Adrenal gland (tissue), 9 donors: ENCODE measurements at regions not wholly inside any gene's neighbourhood (a gene's known extent, or its start where the extent isn't known, plus 50 kb on each side); places are given as distances from the start of the nearest gene placed in this dataset.

Experiments
- DNase-seq, 7 donors: peaks; one replicate each; pipeline ENCODE4 v3.0.0-alpha.2; 2019 to 2020
- H3K27ac ChIP-seq, 5 donors: fragments of 200-600 bp; sonication (generic) in 4 of 5; 1 replicate in 3 of 5; 2 replicates in 2 of 5; pipeline versions ENCODE4 v1.5.1 to v1.8.0; 2016 to 2020; ENCODE audit warnings: mild to moderate bottlenecking in 1 of 5
- H3K27me3 ChIP-seq: fragments of 200-600 bp; 2 replicates; pipeline ENCODE4 v1.8.0; 2021
- H3K36me3 ChIP-seq, 2 donors: fragments of 200-600 bp; replicated peaks in 1 of 2; 1 replicate in 1 of 2; 2 replicates in 1 of 2; pipeline versions ENCODE4 v1.5.1 to v1.8.0; 2018 to 2022
- H3K4me1 ChIP-seq, 2 donors: fragments of 200-600 bp; replicated peaks in 1 of 2; 1 replicate in 1 of 2; 2 replicates in 1 of 2; pipeline versions ENCODE4 v1.5.1 to v1.8.0; 2018 to 2021
- H3K4me3 ChIP-seq, 4 donors: fragments of 200-600 bp; sonication (generic) in 3 of 4; one replicate each; pipeline ENCODE4 v1.5.1; 2016 to 2018
- H3K9me3 ChIP-seq, 3 donors: fragments of 200-600 bp; sonication (generic) in 1 of 3; replicated peaks in 1 of 3; 1 replicate in 2 of 3; 2 replicates in 1 of 3; pipeline versions ENCODE4 v1.5.1 to v1.8.0; 2016 to 2021
- CTCF ChIP-seq, 6 experiments: fragments of 450-650 bp in 4 of 6; fragments of 200-600 bp in 2 of 6; sonication (generic) in 1 of 6; IDR thresholded peaks; 1 replicate in 5 of 6; 2 replicates in 1 of 6; pipeline versions ENCODE4 v1.5.1 to v1.8.0; 2016 to 2021; ENCODE audit warnings: antibody characterized with exemption in 6 of 6, mild to moderate bottlenecking in 2 of 6, moderate library complexity in 1 of 6
- POLR2A ChIP-seq, 2 donors: fragments of 450-650 bp; IDR thresholded peaks; one replicate each; pipeline ENCODE4 v1.6.1; 2017; ENCODE audit warnings: antibody characterized with exemption in 2 of 2, mild to moderate bottlenecking in 2 of 2, moderate library complexity in 1 of 2
- WGBS, 4 donors: extraction: QIAGEN DNeasy Blood & Tissue Kit in 2 of 4; methylation state at CpG; one replicate each; pipeline versions ENCODE4 v1.1.5 to v1.1.7; 2013 to 2017; 5-methylcytosine and 5-hydroxymethylcytosine counted together
- intact Hi-C, 2 donors: fragments of 100-400 bp; cut with DNase I; formaldehyde crosslinking; loops; one replicate each; pipeline versions ENCODE4 v1.14.1 to v1.15.0; 2022 to 2023
- donor health status: healthy with polysubstance abuse.
- donor health status: Bipolar disorder and iron deficiency.
- donor health status: DM: yes; HTN: yes; CAD: no.
- donor health status: DM: no; HTN: no; CAD: no.
- donor health status: DM: no; HTN: no; CAD: no.

DNA sequence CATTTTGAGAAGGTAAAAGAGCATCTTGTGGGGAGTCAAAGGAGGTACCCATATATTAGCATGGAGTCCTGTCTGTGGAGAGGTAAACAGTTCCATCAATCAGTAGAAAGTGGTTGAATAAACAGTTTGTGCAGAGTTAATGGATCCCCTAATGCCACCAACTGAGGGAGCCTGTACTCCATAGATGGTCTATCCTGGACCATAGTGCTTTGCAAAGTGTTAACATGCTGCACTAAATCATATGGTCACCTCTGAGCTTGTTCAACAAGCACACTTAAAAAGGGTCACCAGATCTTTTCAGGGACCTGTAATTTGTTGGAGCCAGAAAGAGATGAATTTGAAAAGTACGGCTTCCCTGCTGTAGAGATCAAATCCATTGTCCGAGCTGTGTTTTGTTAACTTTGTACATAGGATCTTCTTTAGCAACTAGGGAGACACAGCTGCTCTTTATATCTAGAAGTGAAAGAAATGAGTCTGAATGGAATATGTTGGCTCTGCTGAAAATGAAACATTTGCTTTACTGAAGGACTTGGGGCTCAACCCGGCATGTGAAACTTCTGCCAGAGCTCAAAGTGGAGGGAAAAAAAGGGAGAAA lies 366.4 kb downstream of the ETNK1 start:
- H3K4me3 ChIP-seq: no peak overlapping the region
- no peak for DNase-seq
- no peaks in the 10 kb centered on the region for H3K9me3 ChIP-seq
- no peaks in the 10 kb centered on the region for H3K4me1 ChIP-seq
- intact Hi-C loops: no loop called here
- no peak overlapping the region for H3K27ac ChIP-seq
- 60 to 70% (median 67%) methylated on average over 3 of the region's 3 CpGs for WGBS, 4 donors
- TF ChIP-seq CTCF (IDR thresholded peaks at IDR 0.05): no peak
- TF ChIP-seq POLR2A (IDR thresholded peaks at IDR 0.05): no peak
- H3K36me3 ChIP-seq: no peaks in the 10 kb centered on the region
- no peaks in the 10 kb centered on the region for H3K27me3 ChIP-seq

DNA sequence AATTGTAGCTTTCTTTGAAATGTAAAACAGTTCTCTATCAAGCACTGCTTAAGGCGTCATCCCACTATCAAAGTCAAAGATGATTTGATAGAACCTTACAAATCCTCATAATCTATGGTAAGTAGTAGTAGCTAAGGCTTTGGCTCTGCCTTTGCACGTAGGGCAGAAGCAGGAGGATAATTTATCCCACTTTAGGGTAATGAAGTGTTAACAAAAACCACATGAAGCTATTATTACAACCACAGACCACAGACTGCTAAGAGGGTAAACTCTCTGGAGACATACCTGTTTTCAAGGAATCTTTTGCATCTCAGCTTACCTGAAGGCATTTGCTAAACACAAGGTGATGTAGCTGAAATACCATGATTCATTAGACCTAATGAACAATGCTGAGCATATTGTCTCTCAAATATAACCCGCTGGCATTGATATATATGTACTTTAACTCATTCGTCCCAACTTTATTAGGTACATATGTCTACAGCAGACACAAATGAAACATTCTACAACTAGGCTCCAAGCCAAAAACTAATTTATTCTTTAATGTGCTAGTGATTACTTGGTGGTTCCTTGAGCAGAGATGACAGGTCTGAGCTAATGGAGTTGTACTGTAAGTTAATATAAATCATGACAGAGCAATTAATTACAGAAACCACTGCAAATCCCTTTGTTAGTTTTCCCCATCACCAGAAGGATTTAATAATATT lies 368.8 kb downstream of the ETNK1 start:
- no peak overlapping the region for H3K4me3 ChIP-seq
- intact Hi-C loops: no loop called here
- TF ChIP-seq POLR2A (IDR thresholded peaks at IDR 0.05) (no peak), CTCF (IDR thresholded peaks at IDR 0.05) (no peak)
- DNase-seq: no peak
- H3K36me3 ChIP-seq: no peaks in the 10 kb centered on the region
- no peaks in the 10 kb centered on the region for H3K9me3 ChIP-seq
- WGBS, 4 donors: 45 to 54% (median 52%) methylated on average over 4 of the region's 4 CpGs
- no peaks in the 10 kb centered on the region for H3K27me3 ChIP-seq
- H3K4me1 ChIP-seq: no peaks in the 10 kb centered on the region
- no peak overlapping the region for H3K27ac ChIP-seq

GRCh38 chr12:22994316-22994675 lies 369.3 kb downstream of the ETNK1 start:
- Histone ChIP-seq H3K4me3 (no peak overlapping the region), H3K27me3 (no peaks in the 10 kb centered on the region), H3K27ac (no peak overlapping the region), H3K9me3 (no peaks in the 10 kb centered on the region), H3K36me3 (no peaks in the 10 kb centered on the region), H3K4me1 (no peaks in the 10 kb centered on the region)
- DNase-seq: no peak
- TF ChIP-seq CTCF (IDR thresholded peaks at IDR 0.05) (no peak), POLR2A (IDR thresholded peaks at IDR 0.05) (no peak)
- intact Hi-C loops: no loop called here
- 61 to 70% (median 67%) methylated on average over 3 of the region's 3 CpGs for WGBS, 4 donors

- Histone ChIP-seq H3K4me1 (no peaks in the 10 kb centered on the region), H3K9me3 (no peaks in the 10 kb centered on the region), H3K27me3 (no peaks in the 10 kb centered on the region), H3K36me3 (no peaks in the 10 kb centered on the region), H3K27ac (no peak overlapping the region), H3K4me3 (no peak overlapping the region)
- WGBS, 4 donors: 53 to 57% (median 55%) methylated on average over 3 of the region's 3 CpGs
- no peak for DNase-seq
- intact Hi-C loops: no loop called here
- no peak for TF ChIP-seq CTCF (IDR thresholded peaks at IDR 0.05)
- TF ChIP-seq POLR2A (IDR thresholded peaks at IDR 0.05): no peak
Measured at GRCh38 chr12:23001487-23001886, 376.5 kb downstream of the ETNK1 start.
